Loucy (cell line): ENCODE measurements at regions not wholly inside any gene's neighbourhood (a gene's known extent, or its start where the extent isn't known, plus 50 kb on each side); places are given as distances from the start of the nearest gene placed in this dataset.

Experiments used
- H2AFZ ChIP-seq: fragments of 200-600 bp; sonication (generic); 2 replicates; pipeline ENCODE4 v1.6.0; 2016; ENCODE audit warnings: antibody characterized with exemption, mild to moderate bottlenecking, low read length, moderate library complexity
- H3F3A ChIP-seq: fragments of 200-600 bp; 2 replicates; pipeline ENCODE4 v1.6.0; 2016; ENCODE audit warnings: antibody characterized with exemption, low read depth, mild to moderate bottlenecking
- H3K27me3 ChIP-seq: fragments of 200-600 bp; sonication (generic); 2 replicates; pipeline ENCODE4 v1.6.1; 2014; ENCODE audit warnings: low read length, mild to moderate bottlenecking; ENCODE audit not compliant: insufficient read depth, poor library complexity, severe bottlenecking
- H3K36me3 ChIP-seq: fragments of 200-600 bp; sonication (generic); 2 replicates; pipeline ENCODE4 v1.6.1; 2016; ENCODE audit warnings: low read length; ENCODE audit not compliant: insufficient read depth
- H3K4me1 ChIP-seq: fragments of 200-600 bp; sonication (generic); 2 replicates; pipeline ENCODE4 v1.5.1; 2014; ENCODE audit warnings: low read length, mild to moderate bottlenecking; ENCODE audit not compliant: insufficient read depth, poor library complexity, severe bottlenecking
- H3K4me2 ChIP-seq: fragments of 200-600 bp; sonication (generic); 2 replicates; pipeline ENCODE4 v1.6.0; 2014; ENCODE audit warnings: antibody characterized with exemption, low read length, low read depth, mild to moderate bottlenecking; ENCODE audit not compliant: poor library complexity, severe bottlenecking
- H3K4me3 ChIP-seq: fragments of 200-600 bp; sonication (generic); 2 replicates; pipeline ENCODE4 v1.5.1; 2014; ENCODE audit warnings: low read length, mild to moderate bottlenecking, mixed read lengths; ENCODE audit not compliant: poor library complexity, severe bottlenecking
- H3K79me2 ChIP-seq: fragments of 200-600 bp; sonication (generic); 2 replicates; pipeline ENCODE4 v1.6.1; 2014; ENCODE audit warnings: low read length; ENCODE audit not compliant: insufficient read depth
- H3K9ac ChIP-seq: fragments of 200-600 bp; sonication (generic); 2 replicates; pipeline ENCODE4 v1.6.0; 2014; ENCODE audit warnings: mild to moderate bottlenecking, low read depth, low read length, moderate library complexity; ENCODE audit not compliant: poor library complexity, severe bottlenecking
- H3K9me2 ChIP-seq: fragments of 200-600 bp; sonication (generic); replicated peaks from 2 replicates; pipeline ENCODE4 v1.6.1; 2016; ENCODE audit warnings: low read depth, low read length, mixed read lengths
- H3K9me3 ChIP-seq: fragments of 200-600 bp; sonication (generic); 2 replicates; pipeline ENCODE4 v1.6.1; 2014; ENCODE audit warnings: mild to moderate bottlenecking, antibody characterized with exemption, low read length, low read depth; ENCODE audit not compliant: insufficient read depth
- H4K20me1 ChIP-seq: fragments of 200-600 bp; sonication (generic); 2 replicates; pipeline ENCODE4 v1.6.0; 2014; ENCODE audit warnings: antibody characterized with exemption, low read length, mild to moderate bottlenecking; ENCODE audit not compliant: insufficient read depth, poor library complexity, severe bottlenecking
- CTCF ChIP-seq: fragments of 200-600 bp; sonication (generic); conservative IDR thresholded peaks from 2 replicates; pipeline ENCODE4 v1.5.1; 2014; ENCODE audit warnings: mild to moderate bottlenecking, antibody characterized with exemption, low read length
- EZH2phosphoT487 ChIP-seq: fragments of 200-600 bp; IDR thresholded peaks from 2 replicates; pipeline ENCODE4 v1.6.1; 2018; ENCODE audit warnings: antibody characterized with exemption, mild to moderate bottlenecking, moderate library complexity, borderline replicate concordance

GRCh38 chr1:37318490-37318889, 155.9 kb upstream of the ZC3H12A start:
- H3K4me3 ChIP-seq: no peak overlapping the region
- H3K36me3 ChIP-seq: no peaks in the 10 kb centered on the region
- no peaks in the 10 kb centered on the region for H3K4me1 ChIP-seq

DNA sequence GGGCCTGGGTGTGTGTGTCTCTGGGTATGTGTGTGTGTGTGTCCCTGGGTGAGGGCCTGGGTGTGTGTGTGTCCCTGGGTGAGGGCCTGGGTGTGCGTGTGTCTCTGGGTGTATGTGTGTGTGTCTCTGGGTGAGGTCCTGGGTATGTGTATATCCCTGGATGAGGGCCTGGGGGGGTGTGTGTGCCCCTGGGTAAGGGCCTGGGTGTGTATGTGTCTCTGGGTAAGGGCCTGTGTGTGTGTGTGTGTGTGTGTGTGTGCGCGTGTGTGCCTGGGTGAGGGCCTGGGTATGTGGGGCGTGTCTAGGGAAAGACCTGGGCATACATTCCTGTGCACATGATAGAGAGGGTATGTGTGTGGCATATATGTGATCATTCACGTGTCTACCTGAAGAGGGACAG, 155.1 kb upstream of the ZC3H12A start:
- Histone ChIP-seq H3K9me2 (no peaks in the 10 kb centered on the region), H3K4me3 (no peak overlapping the region), H3K79me2 (no peaks in the 10 kb centered on the region), H4K20me1 (no peaks in the 10 kb centered on the region), H3F3A (no peaks in the 10 kb centered on the region), H2AFZ (no peak overlapping the region), H3K9me3 (0 out of 2 replicates have a peak, but pooled peaks cover under 1% of the 10 kb centered on the region), H3K4me1 (no peaks in the 10 kb centered on the region), H3K4me2 (no peak overlapping the region), H3K9ac (no peak overlapping the region), H3K27me3 (no peaks in the 10 kb centered on the region), H3K36me3 (no peaks in the 10 kb centered on the region)
- TF ChIP-seq EZH2phosphoT487 (no peak), CTCF (no peak)

More at GRCh38 chr1:37318490-37318889, 155.9 kb upstream of the ZC3H12A start:
- H3K79me2 ChIP-seq: no peaks in the 10 kb centered on the region
- no peaks in the 10 kb centered on the region for H4K20me1 ChIP-seq
- no peaks in the 10 kb centered on the region for H3K27me3 ChIP-seq
- no peak overlapping the region for H3K9ac ChIP-seq
- H2AFZ ChIP-seq: no peak overlapping the region
- H3F3A ChIP-seq: no peaks in the 10 kb centered on the region
- no peaks in the 10 kb centered on the region for H3K9me2 ChIP-seq
- H3K4me2 ChIP-seq: no peak overlapping the region
- no peak for TF ChIP-seq CTCF
- TF ChIP-seq EZH2phosphoT487: no peak
- no peaks in the 10 kb centered on the region for H3K9me3 ChIP-seq

DNA sequence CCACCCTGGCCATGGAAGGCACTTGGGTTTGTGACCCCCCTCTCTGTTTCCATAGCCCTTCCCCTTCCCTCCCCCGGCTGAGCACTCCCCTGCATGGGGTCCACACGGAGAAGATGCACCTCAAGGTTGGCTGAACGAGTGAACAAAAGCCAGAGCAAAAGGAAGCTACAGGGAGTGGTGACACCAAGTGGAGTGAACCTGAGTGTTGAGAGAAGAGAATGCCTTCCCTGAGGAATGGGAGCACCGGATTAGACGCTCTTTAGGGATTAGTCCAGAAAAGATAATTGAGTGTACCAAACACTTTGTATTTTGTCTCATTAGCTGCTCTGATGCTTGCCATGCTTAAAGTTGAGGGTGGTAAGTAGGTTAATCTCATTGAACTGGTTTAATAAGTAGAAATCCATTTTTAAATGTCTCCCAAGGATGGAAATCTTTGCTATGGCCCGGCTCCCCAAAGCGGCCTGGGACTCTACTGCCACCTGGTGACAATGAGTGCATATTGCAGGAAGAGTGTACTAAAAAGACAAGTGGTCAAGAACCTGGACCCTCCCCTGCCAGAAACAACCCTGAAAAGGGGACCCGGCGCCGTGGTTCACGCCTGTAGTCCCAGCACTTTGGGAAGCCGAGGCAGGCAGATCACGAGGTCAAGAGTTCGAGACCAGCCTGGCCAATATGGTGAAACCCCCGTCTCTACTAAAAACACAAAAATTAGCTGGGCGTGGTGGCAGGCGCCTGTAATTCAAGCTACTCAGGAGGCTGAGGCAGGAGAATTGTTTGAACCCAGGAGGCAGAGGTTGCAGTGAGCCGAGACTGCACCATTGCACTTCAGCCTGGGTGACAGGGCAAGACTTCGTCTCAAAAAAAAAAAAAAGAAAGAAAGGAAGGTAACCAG, 150.6 kb upstream of the ZC3H12A start:
- Histone ChIP-seq H3K36me3 (no peaks in the 10 kb centered on the region), H3K9me2 (no peaks in the 10 kb centered on the region), H2AFZ (no peak overlapping the region), H3K4me2 (no peak overlapping the region), H4K20me1 (no peaks in the 10 kb centered on the region), H3K4me1 (no peaks in the 10 kb centered on the region), H3K79me2 (no peaks in the 10 kb centered on the region), H3K9ac (no peak overlapping the region), H3F3A (no peaks in the 10 kb centered on the region), H3K27me3 (no peaks in the 10 kb centered on the region), H3K9me3 (0 out of 2 replicates have a peak, but pooled peaks cover 2% of the 10 kb centered on the region), H3K4me3 (no peak overlapping the region)
- TF ChIP-seq CTCF (peak; percentile 62), EZH2phosphoT487 (no peak)
